ENCODE measurements at regions not wholly inside any gene's neighbourhood (a gene's known extent, or its start where the extent isn't known, plus 50 kb on each side); places are given as distances from the start of the nearest gene placed in this dataset.
"Not testable (repeated sequence)": the region's sequence is repeated elsewhere in the genome, so short reads cannot be mapped to it uniquely, and the experiment has no call there.

DNA sequence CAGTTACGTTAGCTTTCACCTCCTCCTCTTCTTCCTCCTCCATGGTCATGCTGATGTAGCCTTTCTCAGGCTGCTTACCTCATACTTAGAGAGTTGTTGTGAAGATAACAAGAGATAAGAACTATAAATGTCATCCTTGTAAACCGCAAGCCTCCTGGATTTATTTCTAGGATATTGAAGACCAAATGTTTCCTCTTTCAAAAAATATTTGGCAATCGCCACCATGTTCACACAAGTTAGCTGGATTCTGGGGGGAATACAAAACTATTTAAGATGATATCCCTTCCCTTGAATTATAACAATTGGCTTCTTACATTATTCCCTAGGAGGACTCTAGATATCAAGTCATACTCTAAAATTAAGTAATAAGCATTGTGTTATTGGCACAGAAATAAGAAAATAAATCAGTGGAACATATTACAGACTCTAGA lies 99.8 kb upstream of the PLEKHG1 start:
- no peak for DNase-seq

DNA sequence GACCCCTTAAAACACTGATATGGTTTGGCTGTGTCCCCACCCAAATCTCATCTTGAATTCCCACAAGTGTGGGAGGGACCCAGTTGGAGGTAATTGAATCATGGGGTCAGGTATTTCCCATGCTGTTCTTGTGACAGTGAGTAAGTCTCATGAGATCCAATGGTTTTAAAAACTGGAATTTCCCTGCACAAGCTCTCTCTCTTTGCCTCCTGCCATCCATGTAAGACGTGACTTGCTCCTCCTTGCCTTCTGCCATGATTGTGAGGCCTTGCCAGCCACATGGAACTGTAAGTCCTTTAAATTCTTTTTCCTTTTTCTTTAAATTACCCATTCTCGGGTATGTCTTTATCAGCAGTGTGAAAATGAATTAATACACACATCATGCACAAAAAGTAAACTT lies 99.1 kb upstream of the PLEKHG1 start:
- not testable (repeated sequence) for DNase-seq

DNA sequence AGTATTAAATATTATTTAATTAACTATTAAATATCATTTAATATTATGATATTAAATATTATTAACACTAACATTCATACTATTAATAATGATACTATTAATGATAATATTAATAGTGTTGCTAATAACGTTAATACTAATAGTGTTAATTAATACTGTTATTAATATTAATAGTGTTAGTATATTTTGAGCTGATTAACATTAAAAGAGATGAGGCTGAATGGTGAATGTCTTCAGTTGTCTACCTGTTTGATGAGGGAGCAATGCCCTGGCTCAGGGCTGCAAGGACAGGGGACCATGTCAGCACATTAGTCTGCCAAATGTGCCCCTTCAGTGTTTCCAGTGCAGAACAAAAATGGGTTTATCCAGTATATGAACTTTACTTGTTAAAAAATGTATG lies 96.6 kb upstream of the PLEKHG1 start:
- DNase-seq: no peak

DNA sequence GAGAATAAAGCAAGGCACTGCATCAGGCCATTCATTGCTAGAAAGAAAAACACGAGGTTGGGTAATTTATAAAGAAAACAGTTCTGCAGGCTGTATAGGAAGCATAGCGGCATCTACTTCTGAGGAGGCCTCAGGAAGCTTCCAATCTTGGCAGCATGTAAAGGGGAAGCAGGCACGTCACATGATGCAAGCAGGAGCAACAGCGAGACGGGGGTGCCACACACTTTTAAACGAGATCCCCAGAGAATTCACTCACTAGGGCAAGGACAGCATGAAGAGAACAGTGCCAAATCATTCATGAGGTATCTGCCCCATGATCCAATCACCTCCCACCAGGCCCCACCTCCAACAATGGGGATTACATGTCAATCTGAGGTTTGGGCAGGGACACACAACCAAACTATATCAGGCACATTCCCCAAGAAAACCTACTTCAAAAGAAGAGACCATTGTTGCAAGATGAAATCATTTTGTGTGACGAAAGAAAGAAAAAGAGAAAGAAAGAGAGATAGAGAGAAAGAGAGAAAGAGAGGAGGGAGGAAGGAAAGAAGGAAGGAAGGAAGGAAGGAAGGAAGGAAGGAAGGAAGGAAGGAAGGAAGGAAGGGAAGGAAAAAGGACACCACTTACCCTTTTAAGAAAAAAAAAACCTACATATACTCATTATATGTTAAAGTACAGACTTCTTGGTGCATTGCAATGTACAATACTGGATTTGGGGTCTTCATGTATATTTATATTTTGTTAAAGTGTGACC lies 95.9 kb upstream of the PLEKHG1 start:
- DNase-seq: no peak

DNA sequence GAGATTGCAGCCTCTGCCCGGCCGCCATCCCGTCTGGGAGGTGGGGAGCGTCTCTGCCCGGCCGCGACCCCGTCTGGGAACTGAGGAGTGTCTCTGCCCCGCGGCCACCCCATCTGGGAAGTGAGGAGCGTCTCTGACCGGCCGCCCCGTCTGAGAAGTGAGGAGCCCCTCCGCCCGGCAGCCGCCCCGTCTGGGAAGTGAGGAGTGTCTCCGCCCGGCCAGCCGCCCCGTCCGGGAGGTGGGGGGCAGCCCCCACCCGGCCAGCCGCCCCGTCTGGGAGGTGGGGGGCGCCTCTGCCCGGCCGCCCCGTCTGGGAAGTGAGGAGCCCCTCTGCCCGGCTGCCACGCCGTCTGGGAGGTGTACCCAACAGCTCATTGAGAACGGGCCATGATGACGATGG lies 92.3 kb upstream of the PLEKHG1 start:
- not testable (repeated sequence) for DNase-seq

DNA sequence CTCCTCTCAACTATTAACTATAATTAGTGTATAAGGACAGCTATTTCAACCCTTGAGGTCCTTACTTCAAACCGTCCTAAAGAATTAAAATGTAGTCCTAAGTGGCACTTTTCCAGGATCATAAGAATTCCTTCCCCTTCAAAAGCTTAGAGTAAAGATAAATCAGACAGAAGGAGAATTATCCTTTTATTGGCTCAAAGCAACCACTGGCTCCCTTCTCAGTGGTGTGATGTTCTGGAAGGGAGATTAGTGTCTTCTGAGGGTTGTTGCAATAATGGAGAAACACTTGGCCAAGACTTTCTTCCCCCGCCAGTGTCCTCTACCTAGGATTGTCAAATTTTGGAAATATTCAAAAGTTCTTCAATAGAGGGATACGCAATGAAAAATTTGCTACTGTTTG lies 89.1 kb upstream of the PLEKHG1 start:
- DNase-seq: no peak

DNA sequence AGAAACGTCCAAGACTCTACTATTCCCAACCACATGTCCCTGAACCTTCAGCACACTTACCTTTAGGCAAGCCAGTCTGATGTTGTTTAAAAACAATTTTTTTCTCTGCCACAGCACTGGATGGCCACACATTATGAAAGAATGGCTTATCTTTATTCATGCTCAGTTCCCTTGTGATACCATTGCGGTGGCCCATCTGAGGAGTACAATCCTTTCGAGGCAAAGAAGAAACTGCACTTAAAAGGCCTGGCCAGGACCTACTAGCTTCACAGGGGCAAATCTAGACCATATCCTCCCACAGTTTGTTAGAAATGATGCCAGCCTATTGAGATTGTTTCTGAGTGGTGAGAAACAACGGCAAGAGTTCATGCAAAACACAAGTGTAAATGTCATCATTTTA lies 88.4 kb upstream of the PLEKHG1 start:
- no peak for DNase-seq

DNA sequence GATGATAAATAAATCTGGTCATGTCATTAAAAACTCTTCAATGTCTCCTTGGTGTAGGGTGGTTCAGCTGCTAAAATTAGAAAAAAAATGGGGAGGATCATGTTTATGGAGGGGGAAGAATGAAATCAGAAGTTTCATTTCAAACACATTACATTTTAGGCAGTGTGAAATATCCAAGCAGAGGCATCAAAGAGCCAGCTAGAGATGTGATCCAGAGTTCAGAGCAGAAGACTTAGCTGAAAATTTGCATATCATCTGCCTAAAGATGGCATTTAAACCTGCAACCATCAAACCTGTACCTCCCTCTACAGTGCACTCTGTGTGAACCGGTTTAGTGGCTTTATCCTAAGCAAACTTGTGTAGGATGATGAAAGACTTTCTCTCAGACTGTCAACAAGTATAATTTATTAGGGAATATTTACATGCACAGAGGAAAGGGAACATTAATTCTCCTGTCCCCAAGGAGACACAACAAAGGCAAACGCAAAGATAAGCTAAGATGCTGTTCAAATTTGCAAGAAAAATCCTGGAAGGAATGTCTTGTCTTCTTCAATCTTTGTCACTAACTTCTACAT lies 84.8 kb upstream of the PLEKHG1 start:
- DNase-seq: no peak

DNA sequence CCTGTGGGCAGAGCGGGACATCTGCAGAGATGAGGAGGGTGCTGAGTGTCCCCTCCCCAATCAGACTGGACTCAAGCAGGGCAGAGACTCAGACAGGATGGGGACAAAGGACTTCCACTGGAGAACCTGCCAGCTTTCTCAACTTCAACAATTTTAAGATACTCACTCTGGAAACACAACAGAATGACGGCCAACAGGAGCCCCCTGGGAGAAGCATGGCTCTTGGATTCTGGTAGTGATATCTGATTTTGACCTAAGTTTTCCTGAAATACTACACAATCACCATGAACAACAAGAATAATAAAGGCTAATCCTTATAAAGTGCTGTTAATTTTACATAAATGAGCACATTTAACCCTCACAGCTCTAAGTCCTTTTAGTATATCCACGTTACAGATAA lies 83.5 kb upstream of the PLEKHG1 start:
- no peak for DNase-seq

DNA sequence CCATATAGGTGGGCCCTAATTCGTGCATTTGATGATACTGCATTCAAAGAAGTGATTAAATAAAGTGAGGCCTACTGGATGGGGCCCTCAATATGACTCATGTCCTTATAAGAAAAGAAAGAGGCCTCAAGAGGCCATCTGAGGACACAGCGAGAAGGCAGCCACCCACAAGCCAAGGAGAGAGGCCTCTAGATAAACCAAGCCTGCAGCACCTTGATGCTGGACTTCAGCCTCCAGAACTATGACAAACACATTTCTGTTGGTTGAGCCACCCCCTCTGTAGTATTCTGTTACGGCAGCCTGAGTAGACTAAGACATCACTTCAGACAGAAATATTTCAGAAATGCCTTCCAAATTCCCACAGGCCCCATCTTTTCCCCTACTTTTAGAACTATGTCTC lies 82.5 kb upstream of the PLEKHG1 start:
- DNase-seq: no peak

DNA sequence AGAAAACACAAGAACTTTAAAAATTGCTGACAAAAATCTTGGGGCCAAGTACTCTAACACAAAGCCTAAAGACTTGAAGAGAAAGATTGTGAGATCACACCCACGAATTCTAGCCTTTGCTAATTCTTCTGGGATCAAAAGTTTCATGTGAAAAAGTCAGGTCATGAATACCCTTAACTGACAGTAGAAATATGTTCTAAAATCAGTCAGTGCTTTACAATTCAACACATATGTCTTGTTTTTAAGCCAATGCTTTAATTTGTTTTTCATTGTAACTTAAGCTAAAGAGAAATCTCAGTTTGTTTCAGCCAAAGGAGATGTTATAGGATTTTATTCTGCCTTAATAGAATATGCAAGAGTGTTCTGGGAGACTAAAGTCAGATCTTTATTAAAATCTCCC lies 78.2 kb upstream of the PLEKHG1 start:
- DNase-seq: no peak

DNA sequence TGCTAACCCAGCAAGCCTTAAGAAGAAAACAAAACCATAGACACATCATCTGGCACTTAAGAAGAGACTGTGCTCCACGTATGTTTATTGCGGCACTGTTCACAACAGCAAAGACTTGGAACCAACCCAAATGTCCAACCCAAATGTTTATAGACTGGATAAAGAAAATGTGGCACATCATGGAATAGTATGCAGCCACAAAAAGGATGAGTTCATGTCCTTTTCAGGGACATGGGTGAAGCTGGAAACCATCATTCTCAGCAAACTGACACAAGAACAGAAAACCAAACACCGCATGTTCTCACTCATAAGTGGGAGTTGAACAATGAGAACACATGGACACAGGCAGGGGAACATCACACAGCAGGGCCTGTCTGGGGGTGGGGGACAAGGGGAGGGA lies 76.5 kb upstream of the PLEKHG1 start:
- not testable (repeated sequence) for DNase-seq

DNA sequence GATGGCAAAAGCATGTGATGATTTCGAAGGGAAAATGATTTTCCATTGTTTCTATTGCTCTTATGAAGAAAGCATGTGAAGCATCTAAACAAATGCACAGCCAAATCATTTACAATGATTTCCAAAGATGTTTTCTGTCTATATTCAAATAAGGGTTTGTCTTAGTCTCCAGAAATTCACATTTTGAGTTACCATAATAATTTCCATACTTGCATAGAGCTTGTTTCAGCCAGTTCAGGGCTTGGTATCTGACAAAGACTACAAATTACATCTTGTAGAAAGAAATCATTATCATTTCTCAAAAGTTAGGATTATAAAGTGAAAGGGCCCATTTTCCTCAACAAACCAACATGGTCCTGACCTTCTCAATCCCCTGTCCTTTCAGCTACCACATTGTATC lies 74.4 kb upstream of the PLEKHG1 start:
- DNase-seq: no peak

DNA sequence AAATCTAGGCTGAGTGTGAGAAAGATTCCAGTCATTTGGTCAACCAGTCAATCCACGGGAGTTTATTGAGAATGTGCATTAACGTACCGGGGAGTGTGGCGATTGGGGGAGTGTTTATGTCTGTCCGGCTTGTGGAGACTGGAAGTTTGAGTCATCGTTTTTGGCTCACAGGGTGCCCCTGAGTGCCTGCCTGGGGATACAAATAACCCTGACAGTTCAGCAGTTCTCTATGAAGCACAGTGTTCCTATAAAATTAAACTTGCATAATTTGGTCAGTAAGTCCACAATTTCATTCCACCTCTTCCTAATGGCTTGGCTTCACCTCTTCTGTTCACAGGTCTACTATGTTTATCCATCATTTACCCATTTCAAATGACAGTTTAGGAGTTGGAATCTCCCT lies 72.6 kb upstream of the PLEKHG1 start:
- no peak for DNase-seq

DNA sequence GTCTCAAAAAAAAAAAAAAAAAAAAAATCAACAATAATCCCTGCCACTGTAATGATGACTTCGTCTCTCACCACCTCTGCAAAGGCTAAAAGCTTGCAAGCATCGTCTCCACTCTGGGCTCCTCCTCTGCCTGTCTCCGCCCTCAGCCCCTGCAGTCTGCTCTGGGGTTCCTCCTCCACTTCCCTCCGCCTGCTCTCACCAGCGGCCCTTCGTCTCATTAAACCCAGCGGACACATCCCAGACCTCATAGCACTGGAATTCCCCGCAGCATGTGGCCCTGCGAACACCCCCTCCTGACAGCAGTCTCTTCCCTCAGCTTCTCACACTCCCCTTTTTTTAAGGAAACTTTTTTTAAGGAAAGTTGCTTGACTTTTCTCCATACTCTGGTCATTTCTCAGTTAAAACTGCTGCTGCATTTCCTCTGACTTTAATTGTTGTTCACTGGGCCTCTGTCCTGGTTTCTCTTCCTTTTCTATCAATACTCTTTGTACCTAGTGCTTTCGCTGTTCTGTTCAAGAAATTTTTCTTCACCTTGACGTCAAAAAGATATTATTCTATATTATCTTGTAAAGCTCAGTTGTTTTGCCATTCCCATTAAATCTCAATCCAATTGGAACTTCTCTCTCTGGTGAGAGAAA lies 70.9 kb upstream of the PLEKHG1 start:
- DNase-seq: no peak

DNA sequence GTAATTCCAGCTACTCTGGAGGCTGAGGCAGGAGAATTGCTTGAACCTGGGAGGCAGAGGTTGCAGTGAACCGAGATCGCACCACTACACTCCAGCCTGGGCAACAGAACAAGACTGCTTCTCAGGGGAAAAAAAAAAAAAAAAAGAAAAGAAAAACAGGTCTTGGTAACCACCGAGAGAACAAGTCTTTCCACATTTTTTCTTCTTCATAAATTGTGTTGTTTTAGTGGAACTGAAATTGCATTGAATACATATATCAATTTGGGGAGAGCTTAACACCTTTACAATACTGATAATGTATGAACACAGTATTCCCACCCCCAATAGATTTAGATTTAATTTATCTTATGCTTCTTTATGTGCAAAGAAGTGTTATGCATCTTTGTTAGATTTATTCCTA lies 70.0 kb upstream of the PLEKHG1 start:
- DNase-seq: no peak

DNA sequence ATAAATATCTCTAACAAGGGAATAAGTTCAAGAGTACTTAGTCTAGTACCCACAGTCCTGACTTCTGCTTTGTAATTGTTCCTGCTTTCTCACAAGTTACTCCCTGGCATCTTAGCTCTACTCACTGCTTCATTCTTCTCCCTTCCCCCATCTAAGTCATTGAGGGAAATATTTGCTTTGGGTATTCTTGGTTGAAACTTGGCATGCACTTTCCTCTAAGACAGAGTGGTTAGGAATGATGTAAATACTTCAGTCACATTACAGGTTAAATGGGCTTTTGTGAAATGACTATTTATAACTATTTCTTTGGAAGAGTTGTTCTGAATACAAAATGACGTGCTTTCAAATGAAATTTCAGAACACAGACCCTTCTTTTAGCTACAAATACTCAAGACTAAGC lies 67.7 kb upstream of the PLEKHG1 start:
- no peak for DNase-seq

DNA sequence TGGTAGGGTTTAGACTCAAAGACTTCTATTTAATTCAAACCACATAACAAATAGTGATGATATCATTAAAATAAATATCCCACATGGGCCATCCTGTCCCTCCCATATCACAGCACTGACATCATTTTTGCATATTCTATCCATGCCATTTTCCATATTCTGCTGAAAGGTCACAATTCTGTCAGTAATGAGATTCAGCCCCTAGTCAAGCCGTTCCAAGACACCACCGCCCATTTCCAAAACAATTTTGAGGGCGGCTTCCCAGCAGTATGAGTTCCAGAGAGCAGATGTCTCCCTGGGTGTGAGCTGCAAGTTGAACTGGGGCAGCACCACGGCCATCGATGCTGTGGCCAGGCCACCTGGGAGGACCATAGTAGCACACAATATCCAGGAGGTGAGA lies 65.1 kb upstream of the PLEKHG1 start:
- DNase-seq: no peak

DNA sequence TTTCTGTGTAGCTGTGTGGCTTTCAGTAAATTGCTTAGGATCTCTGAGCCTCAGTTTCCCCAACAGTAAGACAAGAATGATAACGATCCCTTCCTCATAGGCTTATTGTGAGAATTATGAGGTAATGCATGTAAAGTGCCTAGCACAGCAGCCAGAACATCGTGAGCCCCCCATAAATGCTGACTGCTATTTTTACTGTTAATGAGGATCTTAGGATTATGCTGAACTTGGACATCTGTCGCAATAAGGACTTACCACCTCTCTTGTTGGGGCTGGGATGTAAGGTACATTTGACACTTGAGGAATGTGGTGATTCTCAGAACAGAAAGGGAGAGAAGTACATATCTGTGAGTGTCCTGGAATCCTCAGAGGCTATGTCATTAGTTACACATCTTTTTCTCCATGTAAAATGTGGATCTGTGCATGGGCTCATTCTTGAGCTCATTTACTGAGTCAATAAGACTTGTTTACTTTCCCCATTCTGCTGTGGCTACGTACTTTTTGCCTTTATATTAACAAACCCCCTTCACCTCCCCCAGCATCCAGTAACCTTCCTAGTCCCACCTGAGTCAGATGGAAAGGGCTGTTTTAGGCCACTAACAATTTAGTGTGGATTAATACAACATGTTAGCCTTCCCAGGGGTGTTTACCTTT lies 64.4 kb upstream of the PLEKHG1 start:
- no peak for DNase-seq

DNA sequence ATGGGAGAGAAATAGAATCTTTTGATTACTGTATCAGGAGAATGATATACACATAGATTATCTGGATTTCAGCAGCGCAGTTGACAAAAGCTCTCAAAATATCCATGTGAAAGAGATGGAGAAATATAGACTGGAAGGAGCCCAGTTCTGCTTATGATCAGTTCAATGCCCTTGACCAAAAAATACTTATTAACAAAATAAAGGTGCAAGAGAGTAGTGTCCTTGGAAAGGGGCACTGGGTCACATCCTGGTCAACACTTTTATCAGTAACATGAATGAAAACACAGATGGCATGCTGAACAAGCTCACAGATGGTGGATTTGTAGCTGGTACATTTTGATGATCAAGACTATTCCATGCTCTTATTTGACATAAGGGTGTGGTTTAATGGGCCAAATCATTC lies 63.9 kb upstream of the PLEKHG1 start:
- no peak for DNase-seq

DNA sequence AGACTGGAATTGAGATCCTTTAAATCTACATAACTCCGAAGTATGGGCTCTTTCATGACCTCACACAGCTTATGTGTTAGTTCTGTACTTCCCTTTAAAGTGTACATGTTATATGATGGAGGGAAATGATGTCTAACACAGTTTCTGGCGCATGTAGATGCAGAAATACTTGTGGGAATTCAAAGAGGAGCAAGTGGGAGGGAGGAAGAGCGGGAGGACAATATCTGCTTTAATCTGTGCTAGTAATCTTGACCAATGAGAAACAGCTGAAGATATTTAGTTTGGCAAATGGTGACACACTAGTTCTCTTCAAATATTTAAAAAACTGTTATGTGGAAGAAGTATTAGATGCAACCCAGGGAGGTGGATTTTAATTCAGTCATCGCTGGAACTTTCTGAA lies 62.9 kb upstream of the PLEKHG1 start:
- no peak for DNase-seq

DNA sequence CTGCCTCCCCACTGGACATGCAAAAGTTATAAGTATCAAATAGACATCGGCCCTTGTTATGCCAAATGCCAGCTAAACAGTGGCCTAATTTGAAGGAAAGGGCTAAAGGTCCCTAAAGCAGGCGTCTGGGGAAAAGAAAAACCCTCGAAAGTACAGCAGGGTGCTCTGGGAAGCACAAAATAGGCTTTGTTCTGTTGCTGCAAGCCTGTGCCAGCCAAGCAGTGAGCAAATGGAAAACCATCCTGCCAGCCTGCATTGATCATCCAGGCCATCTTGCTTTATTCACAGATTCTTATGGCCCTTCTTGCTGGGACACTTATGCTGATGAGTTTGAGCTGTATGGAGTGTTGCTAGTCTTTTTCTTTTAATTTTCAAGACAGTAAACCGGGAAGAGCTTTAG lies 62.2 kb upstream of the PLEKHG1 start:
- DNase-seq: no peak

DNA sequence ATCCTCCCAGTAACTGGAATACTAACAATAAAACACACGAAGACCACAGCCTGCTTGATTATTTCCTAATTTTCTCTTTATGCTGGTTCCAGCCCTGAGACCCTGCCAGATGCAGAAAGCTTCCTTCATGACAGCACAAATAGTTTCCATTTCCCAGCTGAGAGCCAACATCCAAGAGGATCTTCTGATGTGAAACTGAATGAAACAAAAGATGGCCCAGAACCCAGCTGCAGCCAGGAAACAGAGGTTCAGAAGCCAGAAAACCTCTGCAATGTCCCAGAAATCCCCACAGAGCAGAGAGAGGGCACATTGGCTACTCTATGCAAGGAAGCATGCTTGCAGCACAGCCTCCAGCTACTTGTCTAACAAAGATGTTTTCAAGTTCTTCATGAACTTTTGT lies 61.8 kb upstream of the PLEKHG1 start:
- DNase-seq: no peak

DNA sequence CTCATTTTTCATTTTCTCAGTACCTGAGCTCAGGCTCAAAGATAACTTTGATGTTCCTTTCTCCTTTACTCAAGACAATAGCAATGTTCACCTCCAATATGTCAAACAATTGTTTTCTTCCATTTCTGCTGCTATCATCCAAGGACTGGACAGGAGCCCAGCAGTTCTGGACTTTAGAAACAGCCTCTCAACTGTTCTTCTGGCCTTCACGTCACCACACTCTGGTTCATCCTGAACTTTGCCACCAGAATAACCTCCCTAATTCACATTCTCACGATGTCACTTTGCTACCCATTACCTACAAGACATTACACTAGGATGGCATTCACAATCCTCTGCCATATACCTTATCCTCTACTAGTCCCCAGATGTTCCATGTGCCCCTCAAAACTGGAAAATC lies 60.6 kb upstream of the PLEKHG1 start:
- no peak for DNase-seq
